Non-pigmented ciliary epithelial cell (primary cell): ENCODE measurements at regions not wholly inside any gene's neighbourhood (a gene's known extent, or its start where the extent isn't known, plus 50 kb on each side); places are given as distances from the start of the nearest gene placed in this dataset.
A peak's percentile ranks its signal among the peaks of the same experiment; 100 is the strongest.

ENCODE experiments used
- DNase-seq: peaks from one replicate; pipeline ENCODE4 v3.0.0-alpha.2; 2010; ENCODE audit warnings: low read depth

GRCh38 chr10:69716711-69717560 is 84.8 kb upstream of the COL13A1 start:
- DNase-seq, result no peak

- DNase-seq, result no peak
Observed at GRCh38 chr10:69718951-69719350, 82.8 kb upstream of the COL13A1 start.

GRCh38 chr10:69721690-69722310 is 79.9 kb upstream of the COL13A1 start:
- no peak for DNase-seq

GRCh38 chr10:69723653-69724052 is 78.1 kb upstream of the COL13A1 start:
- no peak for DNase-seq

GRCh38 chr10:69726850-69727249 is 74.9 kb upstream of the COL13A1 start:
- DNase-seq, result no peak

- no peak for DNase-seq
Observed at GRCh38 chr10:69728335-69728870, 73.3 kb upstream of the COL13A1 start.

- no peak for DNase-seq
Observed at GRCh38 chr10:69729326-69730048, 72.2 kb upstream of the COL13A1 start.

- no peak for DNase-seq
Observed at GRCh38 chr10:69730251-69731156, 71.2 kb upstream of the COL13A1 start.

GRCh38 chr10:69731184-69731583 is 70.5 kb upstream of the COL13A1 start:
- DNase-seq, result no peak

- no peak for DNase-seq
Observed at GRCh38 chr10:69731698-69732097, 70.0 kb upstream of the COL13A1 start.

- no peak for DNase-seq
Observed at GRCh38 chr10:69732147-69732825, 69.4 kb upstream of the COL13A1 start.

- no peak for DNase-seq
Observed at GRCh38 chr10:69732826-69733150, 68.9 kb upstream of the COL13A1 start.

GRCh38 chr10:69733791-69734261 is 67.9 kb upstream of the COL13A1 start:
- peak; percentile 59 for DNase-seq

- DNase-seq, result no peak
Observed at GRCh38 chr10:69734416-69734796, 67.3 kb upstream of the COL13A1 start.

GRCh38 chr10:69734797-69735468 is 66.8 kb upstream of the COL13A1 start:
- no peak for DNase-seq

- no peak for DNase-seq
Observed at GRCh38 chr10:69736886-69737641, 64.6 kb upstream of the COL13A1 start.

- no peak for DNase-seq
Observed at GRCh38 chr10:69738071-69738470, 63.6 kb upstream of the COL13A1 start.

- no peak for DNase-seq
Observed at GRCh38 chr10:69738858-69739435, 62.8 kb upstream of the COL13A1 start.

- DNase-seq, result no peak
Observed at GRCh38 chr10:69739634-69740033, 62.1 kb upstream of the COL13A1 start.
